Lower lobe of right lung (tissue), 2 donors: ENCODE measurements at regions not wholly inside any gene's neighbourhood (a gene's known extent, or its start where the extent isn't known, plus 50 kb on each side); places are given as distances from the start of the nearest gene placed in this dataset.

Source experiments
- ATAC-seq, 2 donors: fragments of 200-7000 bp; cut with Tn5 transposase; one replicate each; pipeline ENCODE4 v1.9.1; 2020 to 2022; ENCODE audit warnings: mild to moderate bottlenecking in 2 of 2, moderate library complexity in 2 of 2
- DNase-seq: peaks from one replicate; pipeline ENCODE4 v3.0.0-alpha.2; 2020
- H3K27ac ChIP-seq: fragments of 200-600 bp; one replicate; pipeline ENCODE4 v1.8.0; 2022
- H3K27me3 ChIP-seq: fragments of 200-600 bp; one replicate; pipeline ENCODE4 v1.8.0; 2022; ENCODE audit warnings: low read depth
- H3K36me3 ChIP-seq: fragments of 200-600 bp; one replicate; pipeline ENCODE4 v1.8.0; 2022; ENCODE audit warnings: mild to moderate bottlenecking
- H3K4me1 ChIP-seq: fragments of 200-600 bp; one replicate; pipeline ENCODE4 v1.8.0; 2022
- H3K4me3 ChIP-seq: fragments of 200-600 bp; one replicate; pipeline ENCODE4 v1.8.0; 2022; ENCODE audit warnings: mild to moderate bottlenecking
- H3K9me3 ChIP-seq: fragments of 200-600 bp; one replicate; pipeline ENCODE4 v1.8.0; 2022
- CTCF ChIP-seq: fragments of 200-600 bp; IDR thresholded peaks from one replicate; pipeline ENCODE4 v1.8.0; 2022; ENCODE audit warnings: antibody characterized with exemption, mild to moderate bottlenecking
- intact Hi-C: fragments of 100-400 bp; cut with DNase I; formaldehyde crosslinking; loops from one replicate; pipeline ENCODE4 v1.11.0; 2022
- donor health status: DM: no; HTN: yes; CAD: no; lungs with severe emphysema.

- no peak for DNase-seq
- Histone ChIP-seq H3K27ac (no peak overlapping the region), H3K27me3 (no peaks in the 10 kb centered on the region), H3K4me1 (no peaks in the 10 kb centered on the region), H3K4me3 (no peak overlapping the region), H3K36me3 (no peaks in the 10 kb centered on the region), H3K9me3 (no peaks in the 10 kb centered on the region)
- no peak for ATAC-seq
- intact Hi-C loops, result no loop called here
- no peak for TF ChIP-seq CTCF
These were observed 1366.8 kb upstream of the TMEM132C start for GRCh38 chr12:126899926-126900792.

- Histone ChIP-seq H3K27me3 (peaks cover 4% of the 10 kb centered on the region), H3K27ac (no peak overlapping the region), H3K4me3 (no peak overlapping the region), H3K36me3 (no peaks in the 10 kb centered on the region), H3K4me1 (no peaks in the 10 kb centered on the region), H3K9me3 (no peaks in the 10 kb centered on the region)
- ATAC-seq (no peak), DNase-seq (no peak)
- intact Hi-C loops, result no loop called here
- no peak for TF ChIP-seq CTCF
These were observed 1363.7 kb upstream of the TMEM132C start for GRCh38 chr12:126903027-126903876.

DNA sequence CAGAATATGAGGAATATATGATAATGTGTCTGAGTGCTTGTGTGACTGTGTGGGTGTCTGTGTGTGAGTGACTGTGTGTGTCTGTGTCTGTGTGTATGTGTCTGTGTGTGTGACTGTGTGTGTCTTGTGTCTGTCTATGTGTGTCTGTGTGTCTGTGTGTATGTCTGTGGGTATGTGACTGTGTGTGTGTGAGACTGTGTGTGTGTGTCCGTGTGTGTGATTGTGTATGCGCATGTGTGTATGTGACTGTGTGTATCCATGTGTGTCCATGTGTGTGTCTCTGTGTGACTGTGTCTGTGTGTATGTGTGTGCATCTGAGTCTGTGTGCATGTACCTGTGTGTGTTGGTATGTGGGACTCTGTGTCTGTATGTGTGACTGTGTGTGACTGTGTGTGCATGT, 1361.2 kb upstream of the TMEM132C start:
- no peak overlapping the region for H3K27ac ChIP-seq
- TF ChIP-seq CTCF, result no peak
- no peak overlapping the region for H3K4me3 ChIP-seq
- DNase-seq (no peak), ATAC-seq (peak in 1 of 2 donors; percentile 34)
- no peaks in the 10 kb centered on the region for H3K36me3 ChIP-seq
- no peaks in the 10 kb centered on the region for H3K4me1 ChIP-seq
- no peaks in the 10 kb centered on the region for H3K9me3 ChIP-seq
- intact Hi-C loops, result no loop called here
- H3K27me3 ChIP-seq, result peaks cover 4% of the 10 kb centered on the region

DNA sequence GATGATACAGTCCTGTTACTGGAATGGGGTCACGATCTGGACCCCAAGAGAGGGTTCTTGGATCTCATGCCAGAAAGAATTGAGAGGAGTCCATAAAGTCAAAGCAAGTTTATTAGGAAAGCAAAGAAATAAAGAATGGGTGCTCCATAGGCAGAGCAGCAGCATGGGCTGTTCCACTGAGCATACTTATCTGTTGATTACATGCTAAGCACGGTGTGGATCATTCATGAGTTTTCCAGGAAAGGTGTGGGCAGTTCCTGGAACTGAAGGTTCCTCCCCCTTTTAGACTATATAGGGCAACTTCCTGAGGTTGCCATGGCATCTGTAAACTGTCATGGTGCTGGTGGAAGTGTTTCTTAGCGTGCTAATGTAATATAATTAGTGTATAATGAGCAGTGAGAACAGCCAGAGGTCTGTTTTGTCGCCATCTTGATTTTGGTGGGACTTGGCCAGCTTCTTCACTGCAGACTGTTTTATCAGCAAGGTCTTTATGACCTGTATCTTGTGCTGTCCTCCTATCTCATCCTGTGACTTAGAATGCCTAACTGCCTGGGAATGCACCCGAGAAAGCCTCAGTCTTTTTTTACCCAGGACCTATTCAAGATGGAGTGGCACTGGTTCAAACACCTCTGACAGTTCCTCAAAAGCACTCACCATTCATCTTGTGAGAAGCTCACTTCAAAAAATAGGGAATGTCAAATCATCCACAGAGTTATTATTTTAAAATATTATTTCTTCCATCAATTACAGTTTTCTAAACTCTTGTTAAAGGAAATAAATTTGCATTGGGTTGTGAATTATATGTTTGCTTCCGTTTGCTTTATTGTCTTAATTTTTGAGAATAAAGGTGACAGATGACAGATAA, 1358.8 kb upstream of the TMEM132C start:
- intact Hi-C loops, result no loop called here
- no peaks in the 10 kb centered on the region for H3K9me3 ChIP-seq
- H3K36me3 ChIP-seq, result no peaks in the 10 kb centered on the region
- DNase-seq, result no peak
- no peak overlapping the region for H3K4me3 ChIP-seq
- H3K27ac ChIP-seq, result no peak overlapping the region
- no peaks in the 10 kb centered on the region for H3K4me1 ChIP-seq
- no peak for ATAC-seq
- TF ChIP-seq CTCF, result no peak
- H3K27me3 ChIP-seq, result peaks cover 4% of the 10 kb centered on the region

GRCh38 chr12:126908765-126909142, 1358.2 kb upstream of the TMEM132C start:
- Histone ChIP-seq H3K9me3 (no peaks in the 10 kb centered on the region), H3K27ac (no peak overlapping the region), H3K27me3 (peaks cover 4% of the 10 kb centered on the region), H3K36me3 (no peaks in the 10 kb centered on the region), H3K4me3 (no peak overlapping the region), H3K4me1 (no peaks in the 10 kb centered on the region)
- TF ChIP-seq CTCF, result no peak
- DNase-seq (no peak), ATAC-seq (no peak)
- intact Hi-C loops, result no loop called here
